GM18520 (cell line): ENCODE measurements at regions not wholly inside any gene's neighbourhood (a gene's known extent, or its start where the extent isn't known, plus 50 kb on each side); places are given as distances from the start of the nearest gene placed in this dataset.

Source experiments
- ATAC-seq: cut with Tn5 transposase; IDR thresholded peaks from one replicate; pipeline ENCODE4 v1.9.1; 2021; ENCODE audit not compliant: unreplicated experiment

DNA sequence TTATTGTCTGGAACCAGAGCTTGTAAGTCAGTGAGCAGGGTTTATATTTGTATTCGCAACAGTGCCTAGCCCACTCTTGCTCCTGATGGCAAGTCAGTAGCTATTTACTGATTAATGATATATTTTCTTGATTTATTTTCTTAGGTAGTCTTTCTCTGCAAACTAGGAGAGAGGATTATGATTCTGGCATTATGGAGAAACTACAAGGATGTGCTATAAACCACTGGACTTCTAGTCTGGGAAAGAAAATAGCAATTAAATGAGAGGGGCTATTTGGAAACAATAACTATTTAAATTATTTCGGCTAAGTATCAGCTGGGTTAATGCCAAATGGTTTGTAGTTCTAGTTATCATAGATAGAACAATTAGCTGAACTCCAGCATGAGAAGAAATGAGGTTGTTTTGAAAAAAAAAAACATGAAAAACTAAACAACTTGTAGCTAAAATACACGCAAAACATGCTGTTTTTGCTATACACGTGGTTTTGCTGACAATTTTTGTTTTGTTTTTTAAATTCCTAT is 304.9 kb upstream of the TCF21 start:
- no peak for ATAC-seq

DNA sequence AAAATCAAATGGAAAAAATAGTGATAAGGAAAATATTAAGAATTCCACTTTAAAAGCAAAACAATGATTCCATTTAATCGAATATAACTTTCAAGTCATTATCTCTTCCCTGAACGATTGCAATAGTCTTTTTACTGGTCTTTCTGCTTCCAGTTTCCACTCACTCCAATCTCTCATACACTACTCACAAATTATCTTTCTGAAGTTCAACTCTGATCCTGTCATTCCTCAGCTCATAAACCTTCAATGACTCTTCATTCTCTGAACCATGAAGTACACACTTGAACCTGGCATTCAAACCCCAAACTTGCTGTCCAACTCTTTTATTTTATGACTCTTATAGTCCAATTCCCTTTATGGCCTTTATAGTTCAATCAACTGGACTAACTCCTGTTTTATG is 304.1 kb upstream of the TCF21 start:
- ATAC-seq = no peak

DNA sequence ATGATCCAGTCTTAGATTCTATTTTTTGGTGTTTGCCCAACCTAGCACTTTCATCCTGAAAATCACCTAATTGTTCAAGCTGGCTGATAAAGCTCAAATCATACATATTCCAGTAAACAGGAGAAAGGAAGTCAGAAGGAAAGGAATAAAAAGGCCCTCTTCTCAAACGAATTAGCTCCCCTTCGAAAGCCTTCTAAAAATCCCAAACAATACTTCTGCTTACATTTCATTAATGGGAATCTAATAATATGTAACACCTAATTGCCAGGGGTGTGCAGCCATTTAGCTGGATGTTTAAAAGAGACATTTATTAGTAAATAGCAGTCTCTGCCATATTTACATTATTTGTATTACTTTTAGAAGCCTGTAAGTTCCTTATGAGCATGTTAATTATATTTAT is 302.9 kb upstream of the TCF21 start:
- no peak for ATAC-seq

DNA sequence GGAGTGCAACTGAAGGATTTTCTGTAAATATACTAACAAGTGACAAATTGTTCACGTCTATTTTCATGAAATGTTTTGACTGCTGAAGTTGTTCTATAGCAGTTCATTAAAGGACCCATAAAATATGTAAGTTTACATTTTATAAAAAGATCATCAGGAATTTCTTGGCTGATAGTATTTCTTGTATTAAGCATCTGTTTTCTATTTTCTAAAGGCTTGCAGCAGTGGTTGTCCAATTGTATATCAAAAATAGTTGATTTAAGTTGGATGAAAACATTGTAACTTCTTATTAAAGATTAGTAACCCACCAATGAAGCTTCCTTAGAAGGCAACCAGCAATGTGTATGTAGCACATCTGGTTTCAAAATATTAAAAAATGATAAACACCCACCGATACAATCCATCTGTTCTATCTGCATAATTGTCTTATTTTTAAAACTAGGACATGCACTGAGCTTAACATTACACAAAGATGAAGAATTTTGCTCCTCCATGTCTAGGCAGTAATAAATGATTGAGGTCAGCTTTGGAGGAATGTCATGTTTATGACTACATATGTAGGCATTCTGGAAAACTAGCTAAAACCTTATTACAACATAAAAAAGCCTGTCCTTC is 301.3 kb upstream of the TCF21 start:
- no peak for ATAC-seq

DNA sequence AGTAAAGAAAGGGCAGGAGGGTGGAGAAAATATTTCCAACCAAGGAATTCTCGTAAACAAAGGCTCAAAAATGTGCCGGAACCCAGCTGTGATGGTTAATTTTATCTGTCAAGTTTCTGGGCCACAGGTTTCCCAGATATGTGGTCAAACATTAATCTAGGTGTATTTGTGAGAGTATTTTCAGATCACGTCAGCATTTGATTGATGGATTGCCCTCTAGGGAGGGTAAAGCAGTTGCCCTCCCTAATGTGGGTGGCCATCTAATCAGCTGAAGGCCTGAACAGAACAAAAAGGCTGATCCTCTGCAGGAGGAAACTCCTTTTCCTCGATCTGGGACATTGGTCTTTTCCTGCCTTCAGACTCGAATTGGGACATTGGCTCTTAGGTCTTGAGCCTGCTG is 298.7 kb upstream of the TCF21 start:
- ATAC-seq = no peak

DNA sequence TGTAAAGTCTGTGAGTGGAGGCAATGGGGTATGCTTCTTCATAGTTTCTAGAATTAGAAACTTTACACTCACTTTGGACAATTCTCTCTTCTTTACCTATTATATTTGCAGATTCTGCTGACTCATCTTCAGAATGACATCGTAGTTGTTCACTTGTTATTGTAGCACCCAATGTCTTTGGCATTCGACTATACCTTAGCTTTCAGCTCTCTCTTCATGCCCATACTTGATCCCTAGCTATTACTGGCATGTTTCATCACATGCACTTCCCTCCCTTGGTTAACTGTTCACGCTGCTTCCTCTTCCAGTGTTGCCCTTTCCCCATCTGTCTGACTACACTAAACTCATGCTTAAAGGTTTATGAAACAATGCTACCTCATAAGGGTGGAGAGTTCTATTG is 298.1 kb upstream of the TCF21 start:
- no peak for ATAC-seq

DNA sequence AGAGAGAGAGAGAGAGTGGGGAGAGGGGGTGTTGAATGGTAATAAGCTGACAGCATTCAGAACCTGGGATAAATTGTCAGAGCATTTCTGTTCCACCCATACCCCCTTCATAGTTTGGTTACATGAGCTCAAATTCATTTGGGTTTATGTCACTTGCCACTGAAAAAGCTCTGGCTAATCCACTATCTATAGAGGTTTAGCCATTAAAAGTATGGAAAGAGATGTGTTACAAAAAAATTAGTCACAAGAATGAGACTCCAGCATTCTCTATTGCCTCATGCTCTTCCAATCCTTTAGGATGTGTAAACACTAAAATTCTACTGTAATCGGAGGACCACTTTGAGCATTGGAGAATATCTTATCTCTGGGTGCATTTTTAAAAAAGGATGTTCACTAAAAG is 297.6 kb upstream of the TCF21 start:
- no peak for ATAC-seq

DNA sequence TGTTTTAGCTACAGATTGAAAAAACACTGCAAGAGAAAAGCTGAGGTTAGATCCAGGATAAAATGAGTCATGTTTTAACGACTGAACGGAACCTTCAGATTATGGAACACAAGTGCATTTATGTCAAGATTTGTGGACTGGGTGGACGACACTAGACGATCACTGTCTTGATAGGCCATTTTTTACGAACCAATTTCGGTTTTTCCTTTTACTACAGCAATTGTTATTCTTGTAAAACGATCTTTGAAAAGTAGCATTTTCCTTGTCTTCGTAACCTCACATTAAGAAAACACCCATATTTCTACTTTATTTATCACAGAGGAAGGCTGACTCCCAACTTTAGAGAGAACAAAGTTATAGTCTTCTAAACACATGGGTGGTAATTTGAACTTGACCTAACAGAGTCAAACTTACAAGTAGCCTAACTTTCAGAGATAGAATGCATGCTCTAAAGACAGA is 294.2 kb upstream of the TCF21 start:
- ATAC-seq = no peak

DNA sequence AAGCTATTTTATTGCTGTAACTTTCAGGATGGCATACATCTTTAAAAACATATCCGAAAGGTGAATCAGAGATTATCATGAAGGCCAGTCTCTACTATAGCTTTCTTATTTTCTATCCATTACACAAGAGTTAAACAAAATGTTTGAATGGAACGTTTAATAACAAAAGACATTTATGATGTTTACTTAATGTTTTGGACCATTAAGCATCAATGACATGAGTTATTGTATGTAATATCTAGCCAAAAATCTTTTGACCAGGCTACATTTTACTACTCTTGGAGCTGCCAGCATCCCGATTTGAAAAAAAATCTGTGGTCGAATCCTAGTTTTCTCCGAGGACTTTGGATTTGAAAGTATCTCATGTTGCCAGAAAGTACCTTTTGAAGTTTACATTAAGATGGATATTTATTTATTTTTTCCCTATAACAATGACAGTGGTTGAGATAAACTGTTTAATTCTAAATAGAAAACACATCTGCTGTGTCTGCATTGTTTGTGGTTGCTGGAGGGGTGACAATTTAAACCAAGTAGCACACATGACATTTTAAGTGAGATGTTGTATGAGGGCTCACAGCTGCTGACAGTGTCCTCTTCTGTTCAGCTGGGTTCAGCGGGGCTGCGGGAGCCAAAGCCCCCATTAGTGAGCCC is 293.7 kb upstream of the TCF21 start:
- no peak for ATAC-seq

DNA sequence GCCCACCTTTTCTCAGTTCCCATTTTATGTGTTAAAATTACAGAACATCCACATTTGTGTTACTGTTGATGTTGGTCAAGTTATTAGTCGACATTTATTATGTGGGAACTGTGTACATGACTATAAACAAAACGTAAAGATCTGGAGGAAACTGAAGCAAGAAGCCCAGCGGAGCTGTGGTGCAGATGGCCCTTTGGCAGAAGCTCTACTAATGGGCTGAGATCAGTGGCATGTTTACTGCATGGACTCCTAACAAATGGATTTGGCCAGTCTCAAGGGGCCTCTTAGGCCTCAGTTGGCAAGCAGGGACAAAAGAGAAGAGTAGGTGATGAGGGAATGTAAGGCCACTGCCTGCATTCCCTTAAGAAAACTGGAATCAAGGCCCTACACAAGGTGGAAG is 282.1 kb upstream of the TCF21 start:
- ATAC-seq = no peak

DNA sequence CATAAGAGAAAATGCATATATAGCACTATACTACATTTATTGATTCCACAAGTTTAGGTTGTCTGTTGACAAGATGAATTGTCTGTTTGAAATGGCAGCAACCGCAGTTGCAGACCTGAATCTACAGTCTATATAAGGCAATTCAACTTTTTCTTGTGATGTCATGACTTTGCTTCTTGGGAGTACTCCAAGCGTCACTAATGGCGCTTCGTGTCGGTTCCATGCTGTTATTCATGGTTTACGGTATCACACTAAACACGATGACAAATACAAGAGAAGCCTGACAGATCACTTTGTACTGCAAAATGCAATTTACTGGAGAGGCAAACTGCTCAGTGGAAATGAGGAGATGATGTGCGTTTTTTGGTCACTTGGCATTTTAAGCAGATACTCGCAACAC is 280.3 kb upstream of the TCF21 start:
- ATAC-seq = no peak

DNA sequence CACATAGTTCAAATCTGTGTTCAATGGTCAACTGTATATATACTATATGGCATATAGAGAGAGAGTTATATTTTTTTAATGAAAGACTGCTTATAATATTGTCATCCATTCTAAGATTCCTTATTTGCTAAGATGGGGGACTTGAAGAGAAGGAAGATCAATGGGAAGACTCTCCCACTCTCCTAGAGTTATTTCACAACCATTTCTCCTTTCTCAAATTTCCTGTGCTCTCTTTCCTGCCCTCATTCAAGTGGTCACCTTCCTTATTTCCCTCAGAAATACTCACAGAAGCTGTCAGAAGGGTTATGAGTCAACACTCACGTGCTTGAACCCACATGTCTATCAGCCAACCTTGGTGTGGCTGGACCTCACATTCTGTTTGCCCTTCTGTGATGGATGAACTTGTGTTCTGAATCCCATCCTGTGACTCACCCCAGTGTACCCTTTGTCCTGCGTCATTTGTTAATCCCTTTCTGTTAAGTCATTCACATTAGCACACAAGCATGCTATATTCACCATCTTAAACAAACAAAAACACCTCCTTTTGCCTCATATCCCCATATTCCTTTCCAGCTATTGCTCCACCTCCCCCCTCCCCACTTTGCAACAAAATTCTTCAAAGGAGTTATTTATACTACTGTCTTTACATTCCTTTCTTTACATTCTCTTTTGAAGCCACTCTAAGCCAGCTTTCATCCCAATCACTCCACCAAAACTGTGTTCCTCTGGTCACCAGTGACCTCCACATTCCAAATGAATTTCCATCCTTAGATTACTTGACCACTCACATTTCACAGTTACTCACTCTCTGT is 279.3 kb upstream of the TCF21 start:
- ATAC-seq = no peak

DNA sequence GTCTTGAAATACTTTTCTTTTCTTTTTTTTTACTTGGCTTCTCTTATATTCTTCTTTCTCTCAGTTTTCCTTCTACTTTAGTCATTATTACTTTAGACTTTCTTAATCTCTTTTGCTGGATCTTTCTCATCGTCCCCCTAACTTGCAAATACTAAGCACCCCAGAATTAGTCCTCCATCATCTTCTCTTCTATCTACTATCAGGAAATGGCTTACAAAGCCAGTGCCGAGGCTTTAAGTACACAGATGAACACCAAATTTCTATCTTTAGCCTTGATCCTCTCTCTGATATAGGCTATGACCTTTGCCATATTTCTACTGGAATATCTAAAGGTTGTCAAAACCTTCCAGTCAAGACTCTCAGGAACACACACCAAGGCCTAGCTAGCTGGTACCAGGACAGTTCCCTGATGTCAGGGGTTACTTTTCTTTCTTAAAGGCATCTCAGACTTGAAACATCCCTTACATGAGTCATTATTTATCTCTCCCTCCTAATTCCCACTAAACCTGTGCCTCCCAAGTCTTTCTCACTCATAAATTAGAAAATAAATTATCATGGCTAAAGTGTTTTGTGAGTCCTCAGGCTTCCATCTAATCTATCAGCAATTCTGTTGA is 278.6 kb upstream of the TCF21 start:
- no peak for ATAC-seq

DNA sequence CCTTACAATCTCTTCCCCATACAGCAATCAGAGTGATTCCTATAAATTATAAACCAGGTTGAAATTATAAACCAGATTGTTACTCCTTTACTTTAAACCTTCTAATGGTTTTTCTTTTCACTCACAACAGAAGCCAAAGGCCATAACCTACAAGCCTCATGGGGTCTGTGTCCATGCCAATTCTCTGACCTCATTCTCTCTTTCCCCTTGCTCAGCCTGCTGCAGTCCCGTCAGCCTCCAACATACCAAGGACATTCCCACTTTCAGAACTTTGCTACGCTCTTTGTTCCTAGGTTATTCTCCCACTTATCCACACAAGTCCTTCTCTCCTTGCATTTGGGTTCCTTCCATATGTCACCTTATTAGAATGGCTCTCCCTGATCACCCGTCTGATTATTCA is 277.9 kb upstream of the TCF21 start:
- ATAC-seq = no peak

DNA sequence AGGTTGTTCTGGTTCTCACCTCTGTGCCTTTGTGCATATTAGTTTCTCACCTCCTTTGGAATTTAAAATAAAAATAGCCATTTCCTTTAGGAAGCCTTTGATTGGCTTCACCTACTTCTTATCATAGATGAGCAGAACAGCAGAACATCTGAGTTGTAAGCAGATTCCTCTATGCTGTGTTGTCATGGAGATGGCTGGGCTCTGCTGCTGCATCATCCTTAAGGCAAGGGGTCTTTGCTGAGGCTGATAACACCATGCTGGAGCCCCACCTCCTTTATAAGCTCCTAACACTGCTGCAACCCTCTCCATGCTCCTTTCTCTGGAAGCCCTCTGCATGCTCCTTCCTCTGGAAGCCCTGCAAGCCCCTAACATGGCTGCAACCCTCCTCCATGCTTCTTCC is 276.5 kb upstream of the TCF21 start:
- no peak for ATAC-seq

DNA sequence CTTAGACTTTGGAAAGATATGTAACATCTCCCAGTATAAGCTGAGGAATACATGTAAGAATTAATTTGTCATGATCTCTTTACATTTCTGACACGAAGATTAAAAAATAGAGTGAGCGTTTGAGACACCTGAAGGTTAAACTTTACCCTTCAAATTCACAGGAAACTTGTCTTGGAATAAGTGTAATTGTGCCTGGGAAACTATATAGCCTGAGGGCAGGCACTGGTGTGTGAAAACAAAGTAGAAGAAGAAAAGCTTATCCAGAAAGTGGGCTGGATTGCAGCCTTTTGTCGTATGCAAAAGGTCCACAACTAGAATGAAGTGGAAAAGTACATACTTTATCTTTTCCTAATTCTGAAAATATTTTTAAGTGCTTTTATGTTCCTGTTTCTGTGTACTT is 275.7 kb upstream of the TCF21 start:
- no peak for ATAC-seq

DNA sequence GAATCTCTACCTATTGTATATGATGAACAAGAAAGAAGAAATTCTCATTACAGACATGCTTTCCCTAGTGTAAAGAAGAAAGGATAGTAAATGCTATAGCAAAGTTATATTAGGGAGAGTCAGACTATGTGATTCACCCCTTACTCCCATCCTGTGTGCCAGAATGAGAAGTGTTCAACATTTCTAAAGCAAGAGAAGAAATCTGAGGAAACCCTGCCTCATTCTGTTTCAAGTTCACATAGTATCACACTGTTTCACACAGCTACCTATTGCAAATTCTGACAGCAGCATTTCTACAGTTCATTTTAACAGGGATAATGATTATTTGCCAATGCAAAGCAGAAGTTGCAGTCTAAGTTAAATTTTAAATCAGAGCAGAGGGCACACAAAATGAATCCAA is 267.2 kb upstream of the TCF21 start:
- no peak for ATAC-seq

DNA sequence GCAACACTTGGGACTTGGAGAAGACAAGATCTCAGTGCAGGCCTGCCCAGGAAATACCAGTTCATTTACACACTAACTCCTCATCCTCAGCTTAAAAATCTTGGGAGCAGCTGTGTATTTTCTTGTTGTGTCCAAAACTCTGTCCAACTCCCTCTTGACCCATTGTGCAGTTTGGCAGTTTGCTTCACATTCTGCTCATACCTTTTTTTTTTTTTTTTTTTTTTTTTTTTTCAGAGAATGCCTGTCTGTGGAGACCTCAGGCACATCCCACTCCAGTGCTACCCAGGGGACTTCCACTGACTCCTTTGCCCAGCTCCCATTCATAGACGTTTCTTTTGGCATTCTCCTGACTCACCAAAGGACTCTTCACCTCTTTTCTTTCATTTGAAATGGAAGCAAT is 265.8 kb upstream of the TCF21 start:
- ATAC-seq = no peak

DNA sequence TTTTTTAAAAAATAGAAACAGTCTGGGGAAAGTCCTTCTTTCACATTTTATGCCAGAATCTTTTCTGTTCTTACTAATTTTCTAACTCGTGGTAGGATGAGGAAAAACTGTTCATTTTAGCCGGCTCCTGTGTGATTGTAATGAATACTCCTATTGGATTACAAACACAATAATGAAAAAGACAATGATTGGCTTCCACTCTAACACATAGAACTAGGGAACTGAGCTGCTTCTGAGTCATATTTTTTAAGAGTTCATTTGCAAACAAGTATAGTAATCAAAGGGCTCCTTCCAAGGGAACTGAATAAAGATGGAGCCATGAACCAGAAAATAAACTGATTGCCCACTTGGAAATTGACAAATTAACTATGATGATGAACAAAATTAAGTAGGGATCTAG is 265.3 kb upstream of the TCF21 start:
- no peak for ATAC-seq

DNA sequence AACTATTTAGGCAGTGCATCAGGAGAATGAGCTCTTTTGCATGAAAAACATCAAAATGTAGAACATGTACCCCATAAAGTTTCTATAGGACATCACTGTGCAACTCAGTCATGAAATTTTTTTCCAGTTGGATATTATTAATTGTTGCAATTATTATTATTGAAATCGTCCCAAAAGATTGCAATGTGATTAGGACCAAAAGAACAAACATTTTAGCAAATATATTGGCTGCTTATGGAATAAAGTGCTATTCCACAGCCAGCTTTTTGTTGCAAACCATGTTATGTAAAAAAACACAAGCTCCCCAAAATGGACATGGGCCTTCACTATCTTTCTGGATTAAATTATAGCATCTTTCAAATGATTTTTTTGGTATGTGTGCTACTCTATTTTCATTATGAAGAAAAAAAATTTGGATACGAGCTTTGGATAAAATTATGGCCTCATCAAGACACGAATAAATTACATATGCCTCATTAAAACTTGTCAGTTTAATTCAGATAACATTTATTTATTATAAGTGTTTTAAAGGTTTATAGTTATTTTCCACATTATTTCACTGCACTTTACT is 262.7 kb upstream of the TCF21 start:
- ATAC-seq = no peak

DNA sequence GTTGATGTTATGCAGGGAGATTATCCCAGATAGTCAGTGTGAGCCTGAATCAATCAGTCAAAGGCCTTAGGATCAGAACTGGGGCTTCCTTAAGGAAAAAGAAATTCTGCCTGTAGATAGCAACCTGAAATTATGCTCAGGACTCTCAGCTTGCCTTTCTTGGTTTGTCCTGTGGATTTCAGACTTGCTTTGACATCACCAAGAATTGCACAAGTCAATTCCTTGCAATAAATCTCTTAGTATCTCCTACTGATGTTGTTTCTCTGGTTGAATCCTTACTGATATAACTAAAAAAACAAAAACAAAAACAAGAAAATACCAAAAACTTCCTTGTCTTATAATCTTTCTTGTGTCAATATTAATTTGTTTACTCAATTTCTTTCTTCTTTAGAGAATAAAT is 258.9 kb upstream of the TCF21 start:
- no peak for ATAC-seq
